ENCODE measurements at regions not wholly inside any gene's neighbourhood (a gene's known extent, or its start where the extent isn't known, plus 50 kb on each side); places are given as distances from the start of the nearest gene placed in this dataset.
"Not testable (repeated sequence)": the region's sequence is repeated elsewhere in the genome, so short reads cannot be mapped to it uniquely, and the experiment has no call there.

GRCh38 chr22:11618322-11618662 lies 3909.7 kb upstream of the OR11H1 start:
- TF ChIP-seq CTCF (conservative IDR thresholded peaks at IDR 0.05), result peak; percentile 53
- H3K27ac ChIP-seq, result not testable (repeated sequence)

- H3K27ac ChIP-seq, result not testable (repeated sequence)
Measured at GRCh38 chr22:11618688-11619087, 3909.3 kb upstream of the OR11H1 start.

- H3K27ac ChIP-seq, result not testable (repeated sequence)
Measured at GRCh38 chr22:11620921-11621762, 3906.8 kb upstream of the OR11H1 start.

- not testable (repeated sequence) for H3K27ac ChIP-seq
Measured at GRCh38 chr22:11622774-11623173, 3905.2 kb upstream of the OR11H1 start.

- H3K27ac ChIP-seq, result not testable (repeated sequence)
Measured at GRCh38 chr22:11625711-11626421, 3902.1 kb upstream of the OR11H1 start.

- TF ChIP-seq ZFX (IDR thresholded peaks at IDR 0.05) (no peak), CTCF (conservative IDR thresholded peaks at IDR 0.05) (no peak)
- no peak overlapping the region for H3K27ac ChIP-seq
Measured at GRCh38 chr22:11626422-11626773, 3901.6 kb upstream of the OR11H1 start.

GRCh38 chr22:11627036-11627435 lies 3901.0 kb upstream of the OR11H1 start:
- H3K27ac ChIP-seq, result not testable (repeated sequence)

- no peak for TF ChIP-seq CTCF (conservative IDR thresholded peaks at IDR 0.05)
- TF ChIP-seq ZFX (IDR thresholded peaks at IDR 0.05), result no peak
- no peak overlapping the region for H3K27ac ChIP-seq
Measured at GRCh38 chr22:11627436-11627797, 3900.6 kb upstream of the OR11H1 start.

- H3K27ac ChIP-seq, result no peak overlapping the region
- no peak for TF ChIP-seq CTCF (conservative IDR thresholded peaks at IDR 0.05)
- TF ChIP-seq ZFX (IDR thresholded peaks at IDR 0.05), result no peak
Measured at GRCh38 chr22:11627798-11628650, 3900.0 kb upstream of the OR11H1 start.

All from C4-2B (cell line).